ENCODE measurements at regions not wholly inside any gene's neighbourhood (a gene's known extent, or its start where the extent isn't known, plus 50 kb on each side); places are given as distances from the start of the nearest gene placed in this dataset.

DNA sequence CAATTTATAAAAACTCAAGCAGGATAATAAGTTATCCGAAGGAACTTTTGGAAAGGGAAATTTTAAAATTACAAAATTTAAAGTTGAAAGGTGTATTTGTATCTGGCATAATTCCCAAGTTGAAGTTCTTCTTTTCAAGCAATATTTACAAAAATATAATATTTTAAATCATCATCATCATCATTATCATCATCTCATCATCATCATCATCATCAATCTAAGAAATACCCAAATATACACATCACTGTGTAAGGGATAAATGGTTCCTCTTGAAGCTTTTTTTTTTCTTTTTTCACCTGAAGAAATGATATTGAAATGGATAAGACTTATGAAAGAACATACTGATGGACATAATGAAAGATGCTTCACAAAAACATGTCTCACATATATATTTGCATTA, 254.9 kb upstream of the ARRDC3 start:
- Histone ChIP-seq H2AFZ (ENCODE audit: low read depth, low read length) (no peak overlapping the region), H3K4me1 (ENCODE audit: low read length) (0 out of 2 replicates have a peak, but pooled peaks cover 2% of the 10 kb centered on the region), H3K4me2 (ENCODE audit: low read length) (no peak overlapping the region), H3K36me3 (replicated peaks; ENCODE audit: low read depth, low read length) (no peaks in the 10 kb centered on the region), H3K4me3 (ENCODE audit: low read length) (no peak overlapping the region), H3K27ac (ENCODE audit: low read length) (no peak overlapping the region), H4K20me1 (ENCODE audit: insufficient read depth, low read length) (no peaks in the 10 kb centered on the region), H3K27me3 (ENCODE audit: low read depth, low read length) (no peaks in the 10 kb centered on the region), H3K9me3 (ENCODE audit: insufficient read depth, low read length) (no peaks in the 10 kb centered on the region), H3K9ac (ENCODE audit: low read length) (no peak overlapping the region), H3K79me2 (ENCODE audit: low read length) (no peaks in the 10 kb centered on the region)
- TF ChIP-seq EZH2phosphoT487 (IDR thresholded peaks at IDR 0.05; ENCODE audit: low read depth) (no peak), CTCF (IDR thresholded peaks at IDR 0.05; ENCODE audit: low read depth, low read length) (no peak)

- H3K4me1 ChIP-seq (ENCODE audit: low read length): no peaks in the 10 kb centered on the region
- H2AFZ ChIP-seq (ENCODE audit: low read depth, low read length): no peak overlapping the region
- no peaks in the 10 kb centered on the region for H3K9me3 ChIP-seq (ENCODE audit: insufficient read depth, low read length)
- H3K27me3 ChIP-seq (ENCODE audit: low read depth, low read length): no peaks in the 10 kb centered on the region
- no peak overlapping the region for H3K27ac ChIP-seq (ENCODE audit: low read length)
- no peak for TF ChIP-seq CTCF (IDR thresholded peaks at IDR 0.05; ENCODE audit: low read depth, low read length)
- no peak for TF ChIP-seq EZH2phosphoT487 (IDR thresholded peaks at IDR 0.05; ENCODE audit: low read depth)
- no peaks in the 10 kb centered on the region for H3K36me3 ChIP-seq (replicated peaks; ENCODE audit: low read depth, low read length)
- H3K9ac ChIP-seq (ENCODE audit: low read length): no peak overlapping the region
- H3K4me2 ChIP-seq (ENCODE audit: low read length): no peak overlapping the region
- no peaks in the 10 kb centered on the region for H4K20me1 ChIP-seq (ENCODE audit: insufficient read depth, low read length)
- H3K79me2 ChIP-seq (ENCODE audit: low read length): no peaks in the 10 kb centered on the region
- H3K4me3 ChIP-seq (ENCODE audit: low read length): no peak overlapping the region
Observed at GRCh38 chr5:91635950-91636734, 253.0 kb upstream of the ARRDC3 start.

DNA sequence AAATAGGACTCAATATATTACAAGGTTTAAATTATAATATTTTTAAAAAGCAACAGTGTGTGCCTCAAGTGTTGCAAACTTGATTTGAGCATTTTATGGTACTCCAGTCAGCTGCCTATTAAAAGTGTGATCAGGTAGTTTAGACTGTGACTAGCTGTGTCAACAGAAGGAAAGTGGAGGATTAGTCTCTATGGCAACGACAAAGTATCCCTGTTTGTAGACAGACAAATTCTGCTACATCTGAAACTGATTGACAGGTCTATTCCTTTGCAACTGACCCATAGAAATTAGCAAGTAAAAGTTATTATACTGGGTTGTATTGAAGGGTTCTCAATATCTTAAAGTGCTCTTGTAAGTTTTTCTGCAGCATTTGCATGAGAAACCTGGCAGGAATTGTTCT, 249.8 kb upstream of the ARRDC3 start:
- Histone ChIP-seq H3K27me3 (ENCODE audit: low read depth, low read length) (no peaks in the 10 kb centered on the region), H3K9me3 (ENCODE audit: insufficient read depth, low read length) (no peaks in the 10 kb centered on the region), H3K4me1 (ENCODE audit: low read length) (no peaks in the 10 kb centered on the region), H2AFZ (ENCODE audit: low read depth, low read length) (no peak overlapping the region), H3K27ac (ENCODE audit: low read length) (no peak overlapping the region), H3K4me3 (ENCODE audit: low read length) (no peak overlapping the region), H3K79me2 (ENCODE audit: low read length) (no peaks in the 10 kb centered on the region), H3K9ac (ENCODE audit: low read length) (no peak overlapping the region), H3K36me3 (replicated peaks; ENCODE audit: low read depth, low read length) (no peaks in the 10 kb centered on the region), H4K20me1 (ENCODE audit: insufficient read depth, low read length) (no peaks in the 10 kb centered on the region), H3K4me2 (ENCODE audit: low read length) (no peak overlapping the region)
- no peak for TF ChIP-seq EZH2phosphoT487 (IDR thresholded peaks at IDR 0.05; ENCODE audit: low read depth)
- TF ChIP-seq CTCF (IDR thresholded peaks at IDR 0.05; ENCODE audit: low read depth, low read length): no peak

DNA sequence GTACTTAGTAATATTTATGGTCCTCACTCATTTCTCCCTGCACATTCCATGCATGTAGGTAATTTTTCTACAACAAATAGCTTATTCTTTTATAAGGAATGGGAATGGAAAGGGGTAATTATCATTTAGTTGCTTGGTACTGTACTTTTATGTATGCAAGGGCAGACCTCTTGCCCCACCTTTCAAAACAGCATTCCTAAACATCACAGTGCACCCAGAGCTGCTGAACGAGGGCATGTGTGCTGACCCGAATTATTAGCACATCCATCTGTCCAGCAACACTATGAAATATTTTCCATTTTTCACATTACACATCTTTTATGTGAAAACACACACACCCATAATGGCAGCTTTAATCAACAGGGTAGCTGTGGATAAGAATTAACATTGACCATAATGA, 228.6 kb upstream of the ARRDC3 start:
- Histone ChIP-seq H2AFZ (ENCODE audit: low read depth, low read length) (no peak overlapping the region), H3K9me3 (ENCODE audit: insufficient read depth, low read length) (no peaks in the 10 kb centered on the region), H3K4me3 (ENCODE audit: low read length) (no peak overlapping the region), H3K79me2 (ENCODE audit: low read length) (no peaks in the 10 kb centered on the region), H3K9ac (ENCODE audit: low read length) (no peak overlapping the region), H3K36me3 (replicated peaks; ENCODE audit: low read depth, low read length) (no peaks in the 10 kb centered on the region), H3K27ac (ENCODE audit: low read length) (no peak overlapping the region), H3K4me1 (ENCODE audit: low read length) (no peaks in the 10 kb centered on the region), H3K4me2 (ENCODE audit: low read length) (no peak overlapping the region), H4K20me1 (ENCODE audit: insufficient read depth, low read length) (no peaks in the 10 kb centered on the region), H3K27me3 (ENCODE audit: low read depth, low read length) (no peaks in the 10 kb centered on the region)
- TF ChIP-seq CTCF (IDR thresholded peaks at IDR 0.05; ENCODE audit: low read depth, low read length): no peak
- TF ChIP-seq EZH2phosphoT487 (IDR thresholded peaks at IDR 0.05; ENCODE audit: low read depth): no peak

All from OCI-LY3 (cell line).